Muscle layer of duodenum (tissue), 2 donors: ENCODE measurements at regions not wholly inside any gene's neighbourhood (a gene's known extent, or its start where the extent isn't known, plus 50 kb on each side); places are given as distances from the start of the nearest gene placed in this dataset.

Experiments used
- H3K27ac ChIP-seq: one replicate; pipeline ENCODE4 v1.7.0; 2013; ENCODE audit warnings: mild to moderate bottlenecking, low read length
- H3K27me3 ChIP-seq: one replicate; pipeline ENCODE4 v1.7.0; 2013; ENCODE audit warnings: low read depth, mild to moderate bottlenecking, control low read depth, low read length
- H3K36me3 ChIP-seq, 2 donors: one replicate each; pipeline ENCODE4 v1.7.0; 2013; ENCODE audit warnings: low read length in 2 of 2, control low read depth in 1 of 2, mild to moderate bottlenecking in 1 of 2; ENCODE audit not compliant: insufficient read depth in 2 of 2, control insufficient read depth in 1 of 2
- H3K4me1 ChIP-seq, 2 donors: one replicate each; pipeline ENCODE4 v1.7.0; 2013; ENCODE audit warnings: low read length in 2 of 2, mild to moderate bottlenecking in 2 of 2, control low read depth in 1 of 2, moderate library complexity in 1 of 2; ENCODE audit not compliant: insufficient read depth in 2 of 2, control insufficient read depth in 1 of 2
- H3K4me3 ChIP-seq, 2 donors: one replicate each; pipeline ENCODE4 v1.7.0; 2013; ENCODE audit warnings: low read length in 2 of 2, low read depth in 1 of 2, mild to moderate bottlenecking in 1 of 2
- H3K9me3 ChIP-seq, 2 donors: one replicate each; pipeline ENCODE4 v1.7.0; 2013; ENCODE audit warnings: low read length in 2 of 2, control low read depth in 1 of 2, mild to moderate bottlenecking in 1 of 2; ENCODE audit not compliant: control insufficient read depth in 1 of 2
- donor health status: healthy.

DNA sequence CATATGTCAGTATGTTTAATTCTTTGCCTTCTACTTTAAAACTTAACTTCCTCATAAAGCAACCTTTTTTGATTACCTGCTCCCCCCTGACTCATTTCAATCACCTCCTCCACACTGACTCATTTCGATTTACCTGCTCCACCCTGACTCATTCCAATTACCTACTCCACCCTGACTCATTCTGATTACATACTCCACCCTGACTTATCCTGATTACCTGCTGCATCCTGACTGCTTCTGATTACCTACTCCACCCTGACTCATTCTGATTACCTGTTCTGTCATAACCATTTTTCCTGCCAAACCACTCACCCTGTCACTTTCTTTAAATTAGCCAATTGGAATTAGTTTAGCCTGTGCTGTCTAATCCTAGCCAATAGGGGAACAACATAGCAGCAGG lies 263.6 kb downstream of the DDX3Y start:
- Histone ChIP-seq H3K4me1 (no peaks in the 10 kb centered on the region), H3K9me3 (no peaks in the 10 kb centered on the region), H3K27me3 (no peaks in the 10 kb centered on the region), H3K36me3 (no peaks in the 10 kb centered on the region), H3K27ac (no peak overlapping the region), H3K4me3 (no peak overlapping the region)
